Iris pigment epithelial cell (primary cell): ENCODE measurements at regions not wholly inside any gene's neighbourhood (a gene's known extent, or its start where the extent isn't known, plus 50 kb on each side); places are given as distances from the start of the nearest gene placed in this dataset.
"Not testable (repeated sequence)": the region's sequence is repeated elsewhere in the genome, so short reads cannot be mapped to it uniquely, and the experiment has no call there.

Source experiments
- DNase-seq: peaks from one replicate; pipeline ENCODE4 v3.0.0-alpha.2; 2011; ENCODE audit warnings: low read depth

GRCh38 chr3:66552846-66553245 lies 52.0 kb upstream of the LRIG1 start:
- DNase-seq: no peak

- no peak for DNase-seq
These were observed 52.8 kb upstream of the LRIG1 start for GRCh38 chr3:66553441-66554113.

- peak; percentile 55 for DNase-seq
These were observed 53.4 kb upstream of the LRIG1 start for GRCh38 chr3:66554178-66554577.

GRCh38 chr3:66555214-66555844 lies 54.5 kb upstream of the LRIG1 start:
- no peak for DNase-seq

- no peak for DNase-seq
These were observed 56.3 kb upstream of the LRIG1 start for GRCh38 chr3:66557170-66557569.

- not testable (repeated sequence) for DNase-seq
These were observed 59.1 kb upstream of the LRIG1 start for GRCh38 chr3:66559924-66560323.

- DNase-seq: peak; percentile 29
These were observed 60.5 kb upstream of the LRIG1 start for GRCh38 chr3:66561367-66561766.

- DNase-seq: peak; percentile 23
These were observed 64.5 kb upstream of the LRIG1 start for GRCh38 chr3:66565301-66565700.

- DNase-seq: peak; percentile 36
These were observed 66.3 kb upstream of the LRIG1 start for GRCh38 chr3:66567077-66567476.

- DNase-seq: no peak
These were observed 71.4 kb upstream of the LRIG1 start for GRCh38 chr3:66572090-66572675.

- no peak for DNase-seq
These were observed 72.3 kb upstream of the LRIG1 start for GRCh38 chr3:66572938-66573710.

- DNase-seq: no peak
These were observed 73.3 kb upstream of the LRIG1 start for GRCh38 chr3:66574091-66574490.

GRCh38 chr3:66577426-66578203 lies 76.8 kb upstream of the LRIG1 start:
- DNase-seq: no peak

GRCh38 chr3:66581256-66581655 lies 80.4 kb upstream of the LRIG1 start:
- no peak for DNase-seq

- DNase-seq: peak; percentile 42
These were observed 82.0 kb upstream of the LRIG1 start for GRCh38 chr3:66582721-66583423.

- no peak for DNase-seq
These were observed 82.7 kb upstream of the LRIG1 start for GRCh38 chr3:66583424-66584040.

- peak; percentile 49 for DNase-seq
These were observed 84.8 kb upstream of the LRIG1 start for GRCh38 chr3:66585520-66586095.

GRCh38 chr3:66586853-66587252 lies 86.0 kb upstream of the LRIG1 start:
- no peak for DNase-seq

- peak; percentile 92 for DNase-seq
These were observed 87.6 kb upstream of the LRIG1 start for GRCh38 chr3:66588340-66588847.
